K562 (cell line): ENCODE measurements at regions not wholly inside any gene's neighbourhood (a gene's known extent, or its start where the extent isn't known, plus 50 kb on each side); places are given as distances from the start of the nearest gene placed in this dataset.
A peak's percentile ranks its signal among the peaks of the same experiment; 100 is the strongest.

Experiments
- ATAC-seq: fragments of 200-7000 bp; cut with Tn5 transposase; 3 replicates; pipeline ENCODE4 v1.9.1; 2020; ENCODE audit warnings: moderate library complexity
- BruUV-seq: library from RNA; stranded (reverse); fragments of 400-500 nt; replicated peaks from 2 replicates; lab custom pipeline; 2021; lab: Mats Ljungman, UMichigan
- CTCF ChIA-PET: fragments of 300-600 bp; formaldehyde crosslinking; extraction: SDS; loops from one replicate; lab custom pipeline; 2021; ENCODE audit warnings: low intra/inter-chr PET ratio; lab: Yijun Ruan, JAX
- POLR2A ChIA-PET: fragments of 300-600, 350-650 bp; sonication (Branson Sonifier 250); formaldehyde crosslinking; extraction: SDS; loops from one replicate; lab custom pipeline; 2021; ENCODE audit warnings: antibody characterized with exemption, inconsistent platforms; lab: Yijun Ruan, JAX
- DNase-seq, 4 experiments: peaks; one replicate each; pipeline versions ENCODE4 v3.0.0 to v3.0.0-alpha.2; 2011 to 2018; ENCODE audit warnings: low spot score in 3 of 4, mixed read lengths in 3 of 4; ENCODE audit errors: extremely low read depth in 1 of 4
- FAIRE-seq: peaks from 2 replicates; lab custom pipeline; 2011; peaks lifted over from hg19 to GRCh38; lab: Jason Lieb, UNC
- H2AFZ ChIP-seq: 2 replicates; pipeline ENCODE4 v1.6.0; 2011; ENCODE audit warnings: low read depth, low read length, control low read depth, inconsistent platforms
- H3K27ac ChIP-seq: fragments of 200-600 bp; 3 replicates; pipeline ENCODE4 v1.8.0; 2011; ENCODE audit warnings: low read depth, mild to moderate bottlenecking, control low read depth, inconsistent platforms, low read length, moderate library complexity, mixed read lengths; ENCODE audit errors: extremely low read depth
- H3K27me3 ChIP-seq, 2 experiments: fragments of 300-600 bp in 1 of 2; 2 replicates in 1 of 2; 3 replicates in 1 of 2; pipeline versions ENCODE4 v1.6.0 to v1.8.0; 2011; ENCODE audit warnings: inconsistent platforms in 2 of 2, low read length in 2 of 2, mild to moderate bottlenecking in 1 of 2, mixed read lengths in 1 of 2, moderate library complexity in 1 of 2; ENCODE audit not compliant: control insufficient read depth in 2 of 2, insufficient read depth in 2 of 2
- H3K36me3 ChIP-seq: fragments of 300-600 bp; 3 replicates; pipeline ENCODE4 v1.8.0; 2011; ENCODE audit warnings: mild to moderate bottlenecking, low read length, inconsistent platforms; ENCODE audit not compliant: control insufficient read depth, insufficient read depth
- H3K4me1 ChIP-seq, 2 experiments: fragments of 200-600 bp in 1 of 2; replicated peaks in 1 of 2; 2 replicates in 1 of 2; 3 replicates in 1 of 2; pipeline versions ENCODE4 v1.5.1 to v1.8.0; 2011; ENCODE audit warnings: inconsistent platforms in 2 of 2, low read length in 2 of 2, mild to moderate bottlenecking in 1 of 2, mixed read lengths in 1 of 2, moderate library complexity in 1 of 2; ENCODE audit not compliant: control insufficient read depth in 2 of 2, insufficient read depth in 2 of 2
- H3K4me2 ChIP-seq: 2 replicates; pipeline ENCODE4 v1.6.1; 2011; ENCODE audit warnings: low read length, control low read depth, inconsistent platforms, mixed read lengths; ENCODE audit not compliant: insufficient read depth
- H3K4me3 ChIP-seq: fragments of 200-600 bp; sonication (generic), shearing (Covaris generic); 2 replicates; pipeline ENCODE4 v1.5.1; 2016; ENCODE audit warnings: control low read depth, inconsistent platforms
- H3K79me2 ChIP-seq: fragments of 200-600 bp; 3 replicates; pipeline ENCODE4 v1.8.0; 2011; ENCODE audit warnings: low read length, inconsistent platforms; ENCODE audit not compliant: control insufficient read depth, insufficient read depth
- H3K9ac ChIP-seq, 2 experiments: 2 replicates each; pipeline versions ENCODE4 v1.6.0 to v1.6.1; 2011; ENCODE audit warnings: low read depth in 2 of 2, low read length in 2 of 2, control low read depth in 1 of 2, inconsistent platforms in 1 of 2, mild to moderate bottlenecking in 1 of 2, mixed read lengths in 1 of 2; ENCODE audit not compliant: insufficient read depth in 1 of 2
- H3K9me1 ChIP-seq: one replicate; pipeline ENCODE4 v1.6.0; 2011; ENCODE audit warnings: inconsistent platforms, mild to moderate bottlenecking, low read length, moderate library complexity; ENCODE audit not compliant: control insufficient read depth, insufficient read depth
- H3K9me3 ChIP-seq: replicated peaks from 2 replicates; pipeline ENCODE4 v1.5.1; 2011; ENCODE audit warnings: low read depth, low read length, inconsistent platforms; ENCODE audit not compliant: control insufficient read depth, insufficient read depth
- H4K20me1 ChIP-seq: replicated peaks from 2 replicates; pipeline ENCODE4 v1.6.1; 2011; ENCODE audit warnings: low read length, inconsistent platforms, mixed read lengths; ENCODE audit not compliant: control insufficient read depth, insufficient read depth
- AFF4 ChIP-seq: sonication (generic); formaldehyde crosslinking; IDR thresholded peaks from 2 replicates; pipeline ENCODE4 v1.8.0; 2023; ENCODE audit warnings: mild to moderate bottlenecking, missing genetic modification reagents
- ATF7 ChIP-seq: fragments of 450-650 bp; IDR thresholded peaks from 2 replicates; pipeline ENCODE4 v1.7.1; 2014; ENCODE audit warnings: mild to moderate bottlenecking, moderate library complexity
- HMGXB4 ChIP-seq: sonication (generic); formaldehyde crosslinking; IDR thresholded peaks from 2 replicates; pipeline ENCODE4 v1.8.1; 2023; ENCODE audit warnings: mild to moderate bottlenecking, missing genetic modification reagents
- HNRNPK ChIP-seq: fragments of 200-400 bp; formaldehyde crosslinking; IDR thresholded peaks from one replicate; pipeline ENCODE4 v1.6.1; 2018; ENCODE audit warnings: mild to moderate bottlenecking, low read depth, low read length; ENCODE audit not compliant: poor library complexity, severe bottlenecking
- IFI16 ChIP-seq: fragments of 250-450 bp; sonication (Bioruptor Pico); IDR thresholded peaks from 2 replicates; pipeline ENCODE4 v2.1.2; 2022; ENCODE audit warnings: mild to moderate bottlenecking, inconsistent platforms
- SMARCB1 ChIP-seq: IDR thresholded peaks from 2 replicates; pipeline ENCODE4 v1.6.1; 2011; ENCODE audit warnings: improper control_type of control experiment, low read depth; ENCODE audit not compliant: insufficient read length
- STAT5A ChIP-seq: IDR thresholded peaks from 2 replicates; pipeline ENCODE4 v1.6.1; 2012; ENCODE audit warnings: low read length, inconsistent platforms, borderline replicate concordance
- TSHZ1 ChIP-seq: fragments of 250-450 bp; sonication (Bioruptor Pico); IDR thresholded peaks from 2 replicates; pipeline ENCODE4 v1.4.0; 2020; ENCODE audit warnings: mild to moderate bottlenecking, moderate library complexity
- ZNF561 ChIP-seq: fragments of 450-650 bp; formaldehyde crosslinking; conservative IDR thresholded peaks from 2 replicates; pipeline ENCODE4 v1.4.0; 2020; ENCODE audit warnings: mild to moderate bottlenecking, moderate library complexity
- WGBS: fragments of 100-300 bp; shearing (Covaris generic); methylation state at CpG from one replicate; pipeline ENCODE4 v1.1.6; 2016; ENCODE audit warnings: low coverage, mixed read lengths; ENCODE audit not compliant: insufficient coverage; ENCODE audit errors: missing lambda C conversion rate; 5-methylcytosine and 5-hydroxymethylcytosine counted together
- in situ Hi-C: fragments of 300-500 bp; cut with MboI; formaldehyde crosslinking; loops from 4 replicates; pipeline ENCODE4 v1.15.0; 2018; ENCODE audit warnings: inconsistent platforms, mixed read lengths
- intact Hi-C: fragments of 100-400 bp; cut with micrococcal nuclease; formaldehyde crosslinking; loops from 2 replicates; pipeline ENCODE4 v1.14.2; 2022
- TF ChIP-seq, protein P1 (sequence below): fragments of 200-800 bp; sonication (Bioruptor generic); IDR thresholded peaks from 2 replicates; pipeline ENCODE4 v1.6.1; 2017; ENCODE audit warnings: missing genetic modification characterization, missing compliant biosample characterization

DNA sequence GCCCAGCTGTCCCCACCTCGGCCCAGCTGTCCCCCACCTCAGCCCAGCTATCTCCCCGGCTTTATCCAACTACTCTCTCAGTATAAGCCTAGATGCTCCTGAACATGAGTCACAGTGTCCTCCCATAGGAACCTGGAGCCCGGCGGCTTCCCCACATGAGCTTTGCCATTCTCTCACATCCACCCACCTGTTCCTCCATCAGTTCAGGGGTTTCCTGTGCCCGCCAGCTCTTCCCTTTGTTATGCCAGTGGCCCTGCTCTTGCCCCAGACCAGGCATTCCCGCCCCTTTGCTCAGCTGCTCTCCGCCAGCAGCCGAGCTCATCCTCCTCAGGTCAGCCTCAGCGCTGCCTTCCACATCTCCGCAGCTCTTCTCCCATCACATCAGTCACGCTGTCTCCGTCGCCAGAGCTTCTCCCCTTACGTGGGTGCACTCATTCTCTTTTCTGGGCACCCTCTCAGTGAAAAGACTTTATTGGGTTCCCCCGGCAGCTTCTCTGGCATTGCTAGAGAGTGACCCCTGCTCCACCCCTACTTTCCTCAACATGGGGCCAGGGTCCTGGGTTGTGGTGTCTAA, 89.5 kb upstream of the CSF3R start:
- in situ Hi-C loops = no loop called here
- intact Hi-C loops = loop anchor here (10.0 kb wide), 1 partner anchor 753 kb away; no protein-coding TSS in a partner anchor
- no peak for TF ChIP-seq STAT5A
- TF ChIP-seq SMARCB1 = no peak
- TF ChIP-seq, protein P1, sequence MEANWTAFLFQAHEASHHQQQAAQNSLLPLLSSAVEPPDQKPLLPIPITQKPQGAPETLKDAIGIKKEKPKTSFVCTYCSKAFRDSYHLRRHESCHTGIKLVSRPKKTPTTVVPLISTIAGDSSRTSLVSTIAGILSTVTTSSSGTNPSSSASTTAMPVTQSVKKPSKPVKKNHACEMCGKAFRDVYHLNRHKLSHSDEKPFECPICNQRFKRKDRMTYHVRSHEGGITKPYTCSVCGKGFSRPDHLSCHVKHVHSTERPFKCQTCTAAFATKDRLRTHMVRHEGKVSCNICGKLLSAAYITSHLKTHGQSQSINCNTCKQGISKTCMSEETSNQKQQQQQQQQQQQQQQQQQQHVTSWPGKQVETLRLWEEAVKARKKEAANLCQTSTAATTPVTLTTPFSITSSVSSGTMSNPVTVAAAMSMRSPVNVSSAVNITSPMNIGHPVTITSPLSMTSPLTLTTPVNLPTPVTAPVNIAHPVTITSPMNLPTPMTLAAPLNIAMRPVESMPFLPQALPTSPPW = no peak
- no peak for TF ChIP-seq ATF7
- no peak for TF ChIP-seq ZNF561 (CRISPR knock-in tag)
- TF ChIP-seq AFF4 (CRISPR knock-in tag) = no peak
- no peak for TF ChIP-seq HMGXB4 (CRISPR knock-in tag)
- no peak for TF ChIP-seq HNRNPK
- TF ChIP-seq TSHZ1 (CRISPR knock-in tag) = no peak
- no peak for TF ChIP-seq IFI16 (CRISPR knock-in tag)

More for the DNA sequence above, 89.5 kb upstream of the CSF3R start:
- peaks cover 13% of the 10 kb centered on the region; the same call in 1 of the 2 replicates for H4K20me1 ChIP-seq
- WGBS = 1% methylated on average over 15 of the region's 15 CpGs
- FAIRE-seq (no peak), ATAC-seq (no peak), DNase-seq (no peak)
- no peaks in the 10 kb centered on the region for H3K79me2 ChIP-seq
- no TSS peak for BruUV-seq
- H3K4me2 ChIP-seq = no peak overlapping the region
- H3K9me1 ChIP-seq = no peaks in the 10 kb centered on the region
- no peak overlapping the region for H2AFZ ChIP-seq
- H3K4me1 ChIP-seq = peaks cover 0 to 3% of the 10 kb centered on the region in 2 experiments; a peak in 2 of 5 replicates
- no peaks in the 10 kb centered on the region for H3K36me3 ChIP-seq
- 0 out of 4 replicates have a peak overlapping the region, but pooled peaks of 1 of the 2 experiments have one; percentile 39 for H3K9ac ChIP-seq
- H3K27me3 ChIP-seq = peaks cover 4 to 58% of the 10 kb centered on the region in 2 experiments; a peak in 3 of 5 replicates
- no peak overlapping the region for H3K4me3 ChIP-seq
- H3K27ac ChIP-seq = no peak overlapping the region
- ChIA-PET CTCF (no interaction called here), POLR2A (interaction anchor here (0.6 to 1.7 kb wide), 6 partner anchors 9 to 56 kb away, joined by 3 to 5 read pairs (median 4); no protein-coding TSS in a partner anchor)
- H3K9me3 ChIP-seq = no peaks in the 10 kb centered on the region
